ENCODE measurements at regions not wholly inside any gene's neighbourhood (a gene's known extent, or its start where the extent isn't known, plus 50 kb on each side); places are given as distances from the start of the nearest gene placed in this dataset.

GRCh38 chr20:59376109-59376841 is 75.9 kb downstream of the EDN3 start:
- no peak for DNase-seq

- DNase-seq, result no peak
Measured at GRCh38 chr20:59376998-59377397, 76.6 kb downstream of the EDN3 start.

GRCh38 chr20:59377842-59378241 is 77.4 kb downstream of the EDN3 start:
- no peak for DNase-seq

GRCh38 chr20:59378396-59378795 is 78.0 kb downstream of the EDN3 start:
- DNase-seq, result no peak

GRCh38 chr20:59378966-59379365 is 78.6 kb downstream of the EDN3 start:
- DNase-seq, result no peak

DNA sequence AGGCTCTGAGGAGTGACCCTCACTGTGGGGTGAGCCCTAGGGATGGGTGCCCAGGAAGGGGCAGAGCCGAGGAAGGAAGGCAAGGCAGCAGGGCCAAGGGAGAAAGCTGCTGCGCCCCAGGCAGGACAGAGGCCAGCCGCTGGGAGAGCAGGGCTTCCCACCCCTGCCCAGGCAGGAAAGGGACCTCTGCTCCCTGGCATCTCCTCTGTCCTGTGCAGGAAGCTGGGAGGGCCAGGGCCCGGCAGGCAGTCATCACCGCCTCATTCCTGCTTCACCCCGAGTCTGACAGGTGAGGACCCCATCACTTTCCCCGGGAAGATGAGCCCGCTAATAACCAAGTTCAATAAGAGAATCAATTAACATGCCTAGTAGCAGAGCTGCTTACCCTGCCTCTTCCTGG is 81.3 kb downstream of the EDN3 start:
- no peak for DNase-seq

- no peak for DNase-seq
Measured at GRCh38 chr20:59382157-59382725, 81.8 kb downstream of the EDN3 start.

DNA sequence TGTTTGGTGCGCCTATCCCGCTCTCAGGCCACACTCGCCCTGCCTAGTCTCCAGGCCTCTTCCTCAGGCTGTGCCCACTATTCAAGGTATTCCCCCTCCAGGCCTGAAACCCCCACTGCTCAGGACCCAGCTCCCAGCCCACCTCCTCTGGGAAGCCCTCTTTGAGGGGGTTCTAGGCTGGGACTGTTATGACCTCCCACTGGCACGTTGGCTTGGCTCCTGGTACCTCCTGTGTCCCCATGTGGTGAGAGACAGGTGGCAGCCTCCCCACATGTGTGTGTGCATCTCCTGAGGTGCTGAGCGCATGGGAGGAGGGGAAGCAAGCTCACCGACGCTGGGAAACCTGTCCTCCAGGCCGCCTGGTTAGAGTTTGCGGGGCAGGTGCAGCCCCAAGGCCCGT is 82.5 kb downstream of the EDN3 start:
- no peak for DNase-seq

DNA sequence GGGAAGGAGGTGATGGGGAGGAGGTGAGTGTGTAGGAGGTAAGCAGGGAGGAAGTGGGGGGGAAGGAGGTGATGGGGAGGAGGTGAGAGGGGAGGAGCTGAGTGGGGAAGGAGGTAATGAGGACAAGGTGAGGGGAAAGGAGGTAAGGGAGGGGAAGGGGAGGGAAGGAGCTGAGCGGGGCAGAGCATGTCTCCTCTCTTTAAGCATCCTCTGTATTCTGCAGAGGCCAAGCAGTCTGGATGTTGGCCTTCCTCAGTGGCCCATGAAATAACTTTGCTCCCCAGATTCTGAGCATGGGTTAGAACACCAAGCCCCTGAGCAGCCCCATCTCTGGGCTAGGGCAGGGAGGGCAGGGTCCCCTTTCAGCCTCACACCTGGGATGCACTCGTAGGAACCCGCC is 84.6 kb downstream of the EDN3 start:
- DNase-seq, result no peak

DNA sequence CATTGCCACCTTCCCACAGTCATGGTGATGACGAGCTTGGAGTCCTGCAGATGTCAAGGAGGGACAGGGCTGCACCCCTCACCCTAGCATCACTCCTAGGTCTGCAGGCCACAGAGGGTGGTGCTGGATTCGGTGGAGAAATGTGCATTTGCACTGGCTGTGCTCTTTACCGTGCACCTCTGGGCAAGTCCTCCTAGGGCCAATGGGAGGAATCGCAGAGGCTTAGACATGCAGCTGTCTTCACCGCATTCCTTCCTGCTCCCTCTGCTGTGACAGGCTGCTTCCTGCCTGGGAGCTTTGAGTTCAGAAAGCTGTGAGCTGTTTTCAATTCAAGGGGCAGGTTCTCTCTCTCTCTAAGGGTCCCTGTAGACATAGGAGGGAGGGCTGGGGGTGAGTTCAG is 85.1 kb downstream of the EDN3 start:
- no peak for DNase-seq

- DNase-seq, result no peak
Measured at GRCh38 chr20:59386809-59387208, 86.4 kb downstream of the EDN3 start.

DNA sequence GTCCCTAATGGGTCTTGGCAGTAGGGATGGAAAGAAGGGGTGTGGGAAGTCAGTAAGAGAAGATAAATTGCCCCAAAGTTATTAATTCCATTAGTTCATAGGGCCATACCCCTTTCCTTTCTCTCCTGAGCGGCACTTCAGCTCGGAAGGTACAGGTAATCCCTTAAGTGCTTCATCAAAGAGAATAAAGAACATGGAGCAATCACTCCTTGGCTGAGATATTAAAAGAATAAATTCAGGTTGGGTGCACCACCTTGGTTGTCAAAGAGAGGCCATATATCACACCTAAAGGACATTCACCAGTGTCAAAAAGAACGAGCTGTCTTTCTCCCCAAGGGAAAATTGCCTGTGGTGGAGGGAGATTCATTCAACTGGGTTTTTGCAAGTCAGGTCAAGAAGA is 87.5 kb downstream of the EDN3 start:
- DNase-seq, result no peak

DNA sequence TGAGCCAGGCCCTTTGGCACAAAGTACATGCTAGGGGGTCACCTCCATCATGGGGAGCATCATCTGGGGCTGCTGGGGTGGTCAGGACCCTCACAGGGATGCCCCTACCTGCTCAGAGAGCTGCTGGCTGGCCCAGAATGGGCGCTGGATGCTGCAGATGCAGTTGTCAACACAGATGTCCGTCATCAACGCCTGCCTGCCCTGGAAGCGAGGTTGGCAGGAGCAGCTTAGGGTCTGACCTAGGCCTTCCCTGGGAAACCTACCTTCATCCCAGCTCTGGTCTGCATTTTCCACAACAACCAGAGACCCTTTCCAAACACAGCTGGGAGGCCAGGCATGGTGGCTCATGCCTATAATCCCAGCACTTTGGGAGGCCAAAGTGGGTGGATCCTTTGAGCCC is 88.0 kb downstream of the EDN3 start:
- DNase-seq, result no peak

DNA sequence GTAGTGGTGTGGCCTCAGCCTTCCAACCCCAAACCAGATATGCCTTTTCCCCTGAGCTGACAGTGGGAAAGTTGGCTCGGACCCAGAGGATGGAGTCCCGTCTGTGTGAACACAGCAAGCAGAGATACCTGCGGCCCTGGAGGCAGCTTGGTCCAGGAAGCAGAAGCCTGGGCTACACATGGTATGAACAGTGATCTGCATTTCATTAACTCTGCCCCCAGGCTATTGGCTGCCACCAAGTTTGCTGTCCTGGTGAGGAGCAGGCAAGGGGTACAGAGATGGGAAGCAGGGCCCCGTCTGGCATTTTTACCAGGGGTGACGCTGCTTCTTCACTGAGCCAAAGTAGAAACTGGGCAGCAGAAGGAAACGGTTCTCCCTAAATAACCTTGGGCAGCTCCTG is 90.0 kb downstream of the EDN3 start:
- no peak for DNase-seq

- DNase-seq, result no peak
Measured at GRCh38 chr20:59391975-59392374, 91.6 kb downstream of the EDN3 start.

GRCh38 chr20:59392736-59393135 is 92.3 kb downstream of the EDN3 start:
- DNase-seq, result no peak

GRCh38 chr20:59393142-59393541 is 92.7 kb downstream of the EDN3 start:
- no peak for DNase-seq

DNA sequence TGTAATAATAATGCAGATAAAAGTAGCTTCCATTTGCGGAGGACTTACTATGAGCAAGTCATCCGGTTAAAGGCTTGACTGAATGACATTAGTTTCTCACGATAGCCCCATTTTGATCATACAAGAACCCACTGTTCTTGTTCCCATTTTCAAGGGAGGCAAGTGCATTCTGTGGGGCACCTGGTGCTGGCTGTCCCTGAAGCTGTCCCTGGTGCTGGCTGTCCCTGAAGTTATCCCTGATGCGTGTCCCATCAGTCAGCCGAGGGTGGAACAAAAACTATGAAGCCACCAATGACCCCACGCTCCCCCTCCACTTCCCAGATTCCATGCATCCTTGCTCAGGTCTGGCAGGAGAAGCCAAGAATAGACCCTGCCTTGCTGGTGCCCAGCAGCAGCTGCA is 95.3 kb downstream of the EDN3 start:
- no peak for DNase-seq

- DNase-seq, result no peak
Measured at GRCh38 chr20:59398537-59399205, 98.3 kb downstream of the EDN3 start.

DNA sequence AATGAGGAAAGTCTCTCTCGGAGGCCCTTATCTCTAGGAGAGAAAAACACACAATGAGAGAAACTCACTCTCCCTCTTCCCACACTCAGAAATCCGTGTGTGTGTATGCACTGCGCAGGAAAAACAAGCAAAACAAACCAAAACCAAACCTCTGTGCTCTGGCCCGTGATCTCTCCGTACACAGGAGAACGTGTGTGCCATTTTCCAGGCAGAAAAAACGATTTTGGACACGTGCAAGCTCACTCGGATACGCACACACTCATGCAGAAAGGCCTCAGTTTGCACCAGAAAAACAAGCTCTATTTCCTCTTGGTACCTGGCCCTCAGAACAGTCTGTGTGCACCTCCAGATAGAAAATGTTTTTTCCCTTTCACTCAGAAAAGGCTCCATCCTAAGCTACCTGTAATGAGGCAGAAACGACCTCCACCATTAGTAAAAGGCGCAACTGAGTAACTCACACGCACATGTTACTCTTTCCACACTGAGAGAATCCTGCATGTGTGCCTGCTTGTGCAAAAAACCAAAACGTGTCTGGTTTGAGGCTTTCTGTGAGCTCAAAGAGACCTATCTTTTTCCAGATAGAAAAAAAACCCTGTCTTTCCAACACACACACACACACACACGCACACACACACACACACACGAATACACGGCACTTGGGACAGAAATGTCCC is 99.2 kb downstream of the EDN3 start:
- no peak for DNase-seq

GRCh38 chr20:59400708-59401107 is 100.3 kb downstream of the EDN3 start:
- DNase-seq, result no peak

GRCh38 chr20:59402681-59403080 is 102.3 kb downstream of the EDN3 start:
- no peak for DNase-seq

GRCh38 chr20:59403261-59403961 is 103.0 kb downstream of the EDN3 start:
- DNase-seq, result peak; percentile 87
